DND-41 (cell line): ENCODE measurements at regions not wholly inside any gene's neighbourhood (a gene's known extent, or its start where the extent isn't known, plus 50 kb on each side); places are given as distances from the start of the nearest gene placed in this dataset.

Experiments used
- ATAC-seq: fragments of 200-7000 bp; cut with Tn5 transposase; 3 replicates; pipeline ENCODE4 v1.9.1; 2021; ENCODE audit warnings: low read depth; ENCODE audit not compliant: insufficient read depth
- DNase-seq: peaks from one replicate; pipeline ENCODE4 v3.0.0-alpha.2; 2020
- H2AFZ ChIP-seq: 2 replicates; pipeline ENCODE4 v1.6.0; 2012; ENCODE audit warnings: low read depth, low read length
- H3K27ac ChIP-seq: 2 replicates; pipeline ENCODE4 v1.5.1; 2012; ENCODE audit warnings: low read length, inconsistent platforms
- H3K27me3 ChIP-seq: fragments of 200-600 bp; sonication (generic); 2 replicates; pipeline ENCODE4 v1.6.0; 2012; ENCODE audit warnings: low read length, mild to moderate bottlenecking, inconsistent platforms; ENCODE audit not compliant: insufficient read depth, poor library complexity
- H3K36me3 ChIP-seq: 2 replicates; pipeline ENCODE4 v1.5.1; 2012; ENCODE audit warnings: low read length, inconsistent platforms; ENCODE audit not compliant: insufficient read depth
- H3K4me1 ChIP-seq: 2 replicates; pipeline ENCODE4 v1.5.1; 2012; ENCODE audit warnings: mild to moderate bottlenecking, low read length; ENCODE audit not compliant: insufficient read depth
- H3K4me2 ChIP-seq: 2 replicates; pipeline ENCODE4 v1.6.0; 2012; ENCODE audit warnings: mild to moderate bottlenecking, moderate library complexity, low read length, inconsistent platforms; ENCODE audit not compliant: insufficient read depth
- H3K4me3 ChIP-seq, 2 experiments: fragments of 200-600 bp in 1 of 2; shearing (Covaris generic) in 1 of 2; 2 replicates each; pipeline ENCODE4 v1.5.1; 2012 to 2016; ENCODE audit warnings: inconsistent platforms in 2 of 2, low read length in 2 of 2, mild to moderate bottlenecking in 2 of 2, low read depth in 1 of 2, moderate library complexity in 1 of 2
- H3K79me2 ChIP-seq: 2 replicates; pipeline ENCODE4 v1.6.0; 2012; ENCODE audit warnings: low read length, inconsistent platforms; ENCODE audit not compliant: insufficient read depth
- H3K9ac ChIP-seq: 2 replicates; pipeline ENCODE4 v1.6.0; 2012; ENCODE audit warnings: low read depth, mild to moderate bottlenecking, inconsistent platforms, low read length, moderate library complexity
- H3K9me3 ChIP-seq: 2 replicates; pipeline ENCODE4 v1.5.1; 2012; ENCODE audit warnings: low read length, moderate library complexity, mild to moderate bottlenecking, inconsistent platforms; ENCODE audit not compliant: insufficient read depth, severe bottlenecking
- H4K20me1 ChIP-seq: 2 replicates; pipeline ENCODE4 v1.6.0; 2012; ENCODE audit warnings: low read length; ENCODE audit not compliant: insufficient read depth
- CTCF ChIP-seq: IDR thresholded peaks from 2 replicates; pipeline ENCODE4 v1.5.1; 2012; ENCODE audit warnings: borderline replicate concordance, low read length, moderate library complexity, mild to moderate bottlenecking; ENCODE audit not compliant: poor library complexity, severe bottlenecking; ENCODE audit errors: extremely low read depth
- EZH2 ChIP-seq: IDR thresholded peaks from 3 replicates; pipeline ENCODE4 v1.6.1; 2012; ENCODE audit warnings: borderline replicate concordance, low read depth, mild to moderate bottlenecking, moderate library complexity, low read length, inconsistent platforms; ENCODE audit not compliant: severe bottlenecking

DNA sequence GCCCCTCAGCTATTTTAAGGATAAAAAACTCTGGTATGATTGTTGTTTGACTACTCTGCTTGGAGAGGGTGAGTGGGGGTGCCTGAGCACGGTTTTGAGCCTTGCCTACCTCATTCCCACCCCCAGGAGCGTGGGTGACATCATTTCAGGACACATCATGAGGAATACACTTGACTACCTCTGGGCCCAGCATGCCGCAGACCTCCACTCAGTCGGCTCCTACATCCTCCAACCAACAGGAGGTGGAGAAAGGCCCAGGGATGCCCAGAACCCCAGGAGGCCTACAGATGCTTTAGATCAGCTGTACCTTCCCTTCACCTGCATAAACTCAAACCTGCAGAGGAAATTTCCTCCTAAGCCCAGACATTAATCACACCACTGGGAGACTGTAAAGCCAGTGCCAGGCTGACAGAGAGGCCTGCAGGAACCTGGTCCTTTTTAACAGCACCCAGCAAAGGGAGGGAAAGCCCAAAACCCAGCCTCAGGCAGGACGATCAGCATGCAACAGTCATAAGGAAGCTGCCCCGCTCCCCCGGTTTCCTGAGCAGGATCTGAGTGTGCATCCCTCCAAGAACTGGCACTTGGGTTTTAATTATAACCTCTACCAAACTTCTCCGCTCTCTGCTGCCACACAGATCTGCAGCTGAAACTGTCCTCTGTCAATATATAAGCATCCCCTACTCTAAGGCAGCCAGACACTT is 61.7 kb upstream of the ZNRF2 start:
- no peak overlapping the region for H3K4me3 ChIP-seq
- no peak overlapping the region for H2AFZ ChIP-seq
- no peak for TF ChIP-seq EZH2
- H3K9ac ChIP-seq: no peak overlapping the region
- H4K20me1 ChIP-seq: no peaks in the 10 kb centered on the region
- H3K27ac ChIP-seq: no peak overlapping the region
- H3K36me3 ChIP-seq: no peaks in the 10 kb centered on the region
- no peak for ATAC-seq
- H3K4me2 ChIP-seq: no peak overlapping the region
- H3K9me3 ChIP-seq: no peaks in the 10 kb centered on the region
- no peak for DNase-seq
- peaks cover 7% of the 10 kb centered on the region for H3K27me3 ChIP-seq
- H3K79me2 ChIP-seq: no peaks in the 10 kb centered on the region
- no peaks in the 10 kb centered on the region for H3K4me1 ChIP-seq

- Histone ChIP-seq H3K27me3 (peaks cover 6% of the 10 kb centered on the region), H3K4me3 (no peak overlapping the region), H3K79me2 (no peaks in the 10 kb centered on the region), H3K9me3 (no peaks in the 10 kb centered on the region), H3K36me3 (no peaks in the 10 kb centered on the region), H3K9ac (no peak overlapping the region), H3K4me1 (no peaks in the 10 kb centered on the region), H2AFZ (no peak overlapping the region), H4K20me1 (no peaks in the 10 kb centered on the region), H3K27ac (no peak overlapping the region), H3K4me2 (no peak overlapping the region)
- DNase-seq (no peak), ATAC-seq (no peak)
- TF ChIP-seq CTCF (no peak), EZH2 (no peak)
Observed at GRCh38 chr7:30223896-30224295, 60.5 kb upstream of the ZNRF2 start.

GRCh38 chr7:30224511-30225062 is 59.8 kb upstream of the ZNRF2 start:
- H3K27ac ChIP-seq: no peak overlapping the region
- H3K27me3 ChIP-seq: peaks cover 3% of the 10 kb centered on the region
- no peak overlapping the region for H3K9ac ChIP-seq
- no peak overlapping the region for H3K4me2 ChIP-seq
- H3K4me1 ChIP-seq: no peaks in the 10 kb centered on the region
- no peak overlapping the region for H3K4me3 ChIP-seq
- no peak for DNase-seq
- H3K36me3 ChIP-seq: no peaks in the 10 kb centered on the region
- H3K79me2 ChIP-seq: no peaks in the 10 kb centered on the region
- H3K9me3 ChIP-seq: no peaks in the 10 kb centered on the region
- no peak for ATAC-seq
- H4K20me1 ChIP-seq: no peaks in the 10 kb centered on the region
- H2AFZ ChIP-seq: no peak overlapping the region
- TF ChIP-seq CTCF (no peak), EZH2 (no peak)

- H3K36me3 ChIP-seq: no peaks in the 10 kb centered on the region
- H3K27ac ChIP-seq: no peak overlapping the region
- TF ChIP-seq EZH2: no peak
- TF ChIP-seq CTCF: no peak
- no peak overlapping the region for H3K9ac ChIP-seq
- no peaks in the 10 kb centered on the region for H3K79me2 ChIP-seq
- H4K20me1 ChIP-seq: no peaks in the 10 kb centered on the region
- H3K4me1 ChIP-seq: no peaks in the 10 kb centered on the region
- no peak overlapping the region for H3K4me3 ChIP-seq
- no peaks in the 10 kb centered on the region for H3K9me3 ChIP-seq
- no peak overlapping the region for H2AFZ ChIP-seq
- H3K27me3 ChIP-seq: peaks cover 2% of the 10 kb centered on the region
- DNase-seq: no peak
- ATAC-seq: no peak
- no peak overlapping the region for H3K4me2 ChIP-seq
Observed at GRCh38 chr7:30225863-30226613, 58.4 kb upstream of the ZNRF2 start.
